ENCODE measurements at regions not wholly inside any gene's neighbourhood (a gene's known extent, or its start where the extent isn't known, plus 50 kb on each side); places are given as distances from the start of the nearest gene placed in this dataset.

GRCh38 chr2:177101930-177102329 lies 110.7 kb upstream of the HNRNPA3 start:
- no peak overlapping the region for H3K4me3 ChIP-seq (ENCODE audit: low read depth, low read length, poor library complexity, severe bottlenecking)
- BruUV-seq (replicated peaks): no TSS peak
- POLR2A ChIA-PET (ENCODE audit: low non-redundant PET): no interaction called here
- H3K27ac ChIP-seq (ENCODE audit: low read depth, low read length, poor library complexity, severe bottlenecking): no peak overlapping the region
- peaks cover 10% of the 10 kb centered on the region for H3K4me1 ChIP-seq (ENCODE audit: insufficient read depth, low read length, poor library complexity, severe bottlenecking)
- TF ChIP-seq EZH2 (IDR thresholded peaks at IDR 0.05; ENCODE audit: borderline replicate concordance, low read depth, low read length, poor library complexity, severe bottlenecking): no peak
- TF ChIP-seq, protein P1, sequence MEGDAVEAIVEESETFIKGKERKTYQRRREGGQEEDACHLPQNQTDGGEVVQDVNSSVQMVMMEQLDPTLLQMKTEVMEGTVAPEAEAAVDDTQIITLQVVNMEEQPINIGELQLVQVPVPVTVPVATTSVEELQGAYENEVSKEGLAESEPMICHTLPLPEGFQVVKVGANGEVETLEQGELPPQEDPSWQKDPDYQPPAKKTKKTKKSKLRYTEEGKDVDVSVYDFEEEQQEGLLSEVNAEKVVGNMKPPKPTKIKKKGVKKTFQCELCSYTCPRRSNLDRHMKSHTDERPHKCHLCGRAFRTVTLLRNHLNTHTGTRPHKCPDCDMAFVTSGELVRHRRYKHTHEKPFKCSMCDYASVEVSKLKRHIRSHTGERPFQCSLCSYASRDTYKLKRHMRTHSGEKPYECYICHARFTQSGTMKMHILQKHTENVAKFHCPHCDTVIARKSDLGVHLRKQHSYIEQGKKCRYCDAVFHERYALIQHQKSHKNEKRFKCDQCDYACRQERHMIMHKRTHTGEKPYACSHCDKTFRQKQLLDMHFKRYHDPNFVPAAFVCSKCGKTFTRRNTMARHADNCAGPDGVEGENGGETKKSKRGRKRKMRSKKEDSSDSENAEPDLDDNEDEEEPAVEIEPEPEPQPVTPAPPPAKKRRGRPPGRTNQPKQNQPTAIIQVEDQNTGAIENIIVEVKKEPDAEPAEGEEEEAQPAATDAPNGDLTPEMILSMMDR (conservative IDR thresholded peaks at IDR 0.05; ENCODE audit: low read depth, low read length): no peak
- peaks cover 6% of the 10 kb centered on the region for H3K9me3 ChIP-seq (ENCODE audit: low read depth, low read length, poor library complexity, severe bottlenecking)
- H3K27me3 ChIP-seq (replicated peaks; ENCODE audit: insufficient read depth, low read depth, low read length, poor library complexity): no peaks in the 10 kb centered on the region
- H3K36me3 ChIP-seq (ENCODE audit: insufficient read depth, low read length, poor library complexity, severe bottlenecking): no peaks in the 10 kb centered on the region
- intact Hi-C loops (cut with micrococcal nuclease; ENCODE audit: unreplicated experiment): no loop called here
- no peak for DNase-seq (ENCODE audit: low spot score)
- CTCF ChIA-PET: no interaction called here

DNA sequence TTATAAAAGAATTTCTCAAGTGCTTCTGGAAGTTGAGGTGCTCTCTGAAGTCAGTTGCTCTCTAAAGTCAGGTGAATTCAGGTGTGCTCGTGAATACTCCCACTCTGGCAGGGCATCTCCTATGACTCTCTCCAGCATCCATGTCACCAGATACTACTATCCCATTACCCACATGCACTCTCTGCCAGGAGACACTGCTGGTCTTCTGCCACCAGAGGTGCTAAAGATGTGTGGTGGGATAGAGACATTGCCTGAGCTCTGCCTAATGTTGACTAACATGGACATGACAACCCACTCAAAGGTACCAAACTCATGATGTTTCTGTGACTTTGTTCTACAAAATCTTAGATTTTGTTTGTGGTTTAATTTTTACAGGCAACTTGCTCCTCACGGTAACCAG lies 106.4 kb upstream of the HNRNPA3 start:
- peaks cover 5% of the 10 kb centered on the region for H3K9me3 ChIP-seq (ENCODE audit: low read depth, low read length, poor library complexity, severe bottlenecking)
- DNase-seq (ENCODE audit: low spot score): peak; percentile 33
- H3K27ac ChIP-seq (ENCODE audit: low read depth, low read length, poor library complexity, severe bottlenecking): no peak overlapping the region
- TF ChIP-seq, protein P1 (conservative IDR thresholded peaks at IDR 0.05; ENCODE audit: low read depth, low read length): peak; percentile 49
- TF ChIP-seq EZH2 (IDR thresholded peaks at IDR 0.05; ENCODE audit: borderline replicate concordance, low read depth, low read length, poor library complexity, severe bottlenecking): no peak
- H3K4me3 ChIP-seq (ENCODE audit: low read depth, low read length, poor library complexity, severe bottlenecking): no peak overlapping the region
- no peaks in the 10 kb centered on the region for H3K27me3 ChIP-seq (replicated peaks; ENCODE audit: insufficient read depth, low read depth, low read length, poor library complexity)
- no peaks in the 10 kb centered on the region for H3K4me1 ChIP-seq (ENCODE audit: insufficient read depth, low read length, poor library complexity, severe bottlenecking)
- no TSS peak for BruUV-seq (replicated peaks)
- ChIA-PET POLR2A (ENCODE audit: low non-redundant PET) (no interaction called here), CTCF (interaction anchor here (0.6 kb wide), 1 partner anchor 227 kb away, joined by 3 read pairs; no protein-coding TSS in a partner anchor)
- H3K36me3 ChIP-seq (ENCODE audit: insufficient read depth, low read length, poor library complexity, severe bottlenecking): no peaks in the 10 kb centered on the region
- intact Hi-C loops (cut with micrococcal nuclease; ENCODE audit: unreplicated experiment): no loop called here

GRCh38 chr2:177108890-177109289 lies 103.7 kb upstream of the HNRNPA3 start:
- Histone ChIP-seq H3K9me3 (ENCODE audit: low read depth, low read length, poor library complexity, severe bottlenecking) (no peaks in the 10 kb centered on the region), H3K27me3 (replicated peaks; ENCODE audit: insufficient read depth, low read depth, low read length, poor library complexity) (no peaks in the 10 kb centered on the region), H3K27ac (ENCODE audit: low read depth, low read length, poor library complexity, severe bottlenecking) (no peak overlapping the region), H3K4me3 (ENCODE audit: low read depth, low read length, poor library complexity, severe bottlenecking) (no peak overlapping the region), H3K36me3 (ENCODE audit: insufficient read depth, low read length, poor library complexity, severe bottlenecking) (no peaks in the 10 kb centered on the region), H3K4me1 (ENCODE audit: insufficient read depth, low read length, poor library complexity, severe bottlenecking) (no peaks in the 10 kb centered on the region)
- intact Hi-C loops (cut with micrococcal nuclease; ENCODE audit: unreplicated experiment): no loop called here
- BruUV-seq (replicated peaks): no TSS peak
- no peak for DNase-seq (ENCODE audit: low spot score)
- TF ChIP-seq EZH2 (IDR thresholded peaks at IDR 0.05; ENCODE audit: borderline replicate concordance, low read depth, low read length, poor library complexity, severe bottlenecking): no peak
- TF ChIP-seq, protein P1 (conservative IDR thresholded peaks at IDR 0.05; ENCODE audit: low read depth, low read length): no peak
- CTCF ChIA-PET: no interaction called here
- POLR2A ChIA-PET (ENCODE audit: low non-redundant PET): no interaction called here
